ENCODE measurements at regions not wholly inside any gene's neighbourhood (a gene's known extent, or its start where the extent isn't known, plus 50 kb on each side); places are given as distances from the start of the nearest gene placed in this dataset.
A peak's percentile ranks its signal among the peaks of the same experiment; 100 is the strongest.

- TF ChIP-seq ARID4A (CRISPR knock-in tag; IDR thresholded peaks at IDR 0.05; ENCODE audit: borderline replicate concordance) (peak; percentile 25; the same call in 1 of the 2 replicates), ZNF580 (CRISPR knock-in tag; IDR thresholded peaks at IDR 0.05; ENCODE audit: borderline replicate concordance, low read depth) (peak; percentile 90), SMARCE1 (IDR thresholded peaks at IDR 0.05; ENCODE audit: borderline replicate concordance) (peak; percentile 85; the same call in 1 of the 2 replicates), NRL (CRISPR knock-in tag; IDR thresholded peaks at IDR 0.05; ENCODE audit: borderline replicate concordance) (no peak), FOSL2 (CRISPR knock-in tag; IDR thresholded peaks at IDR 0.05) (peak; percentile 100), NFAT5 (CRISPR knock-in tag; IDR thresholded peaks at IDR 0.05) (no peak), TOE1 (CRISPR knock-in tag; IDR thresholded peaks at IDR 0.05) (peak; percentile 82; the same call in 1 of the 2 replicates), MTA1 (CRISPR knock-in tag; IDR thresholded peaks at IDR 0.05; ENCODE audit: borderline replicate concordance) (peak; percentile 35; the same call in 1 of the 2 replicates), TRAFD1 (CRISPR knock-in tag; IDR thresholded peaks at IDR 0.05; ENCODE audit: borderline replicate concordance) (no peak), NCOR1 (IDR thresholded peaks at IDR 0.05; ENCODE audit: borderline replicate concordance, low read length) (peak; percentile 91; the same call in 1 of the 2 replicates), HMG20A (CRISPR knock-in tag; IDR thresholded peaks at IDR 0.05; ENCODE audit: borderline replicate concordance) (peak; percentile 99), NCOA5 (CRISPR knock-in tag; IDR thresholded peaks at IDR 0.05) (no peak), FOXA3 (CRISPR knock-in tag; IDR thresholded peaks at IDR 0.05) (peak; percentile 100), MAFG (CRISPR knock-in tag; IDR thresholded peaks at IDR 0.05) (no peak), FOXK1 (CRISPR knock-in tag; IDR thresholded peaks at IDR 0.05; ENCODE audit: borderline replicate concordance, low read depth) (peak; percentile 98), CENPX (CRISPR knock-in tag; IDR thresholded peaks at IDR 0.05) (no peak), TBX2 (CRISPR knock-in tag; IDR thresholded peaks at IDR 0.05; ENCODE audit: borderline replicate concordance) (peak; percentile 98), ATAD3A (CRISPR knock-in tag; IDR thresholded peaks at IDR 0.05) (no peak), SMAD3 (CRISPR knock-in tag; IDR thresholded peaks at IDR 0.05) (peak; percentile 94; the same call in 1 of the 2 replicates)
Measured at GRCh38 chr3:31377045-31377642, 155.6 kb upstream of the STT3B start (continued).

Measured in HepG2 (cell line).